Astrocyte of the hippocampus (primary cell): ENCODE measurements at regions not wholly inside any gene's neighbourhood (a gene's known extent, or its start where the extent isn't known, plus 50 kb on each side); places are given as distances from the start of the nearest gene placed in this dataset.

Experiments used
- DNase-seq: peaks from one replicate; pipeline ENCODE4 v3.0.0; 2011; ENCODE audit warnings: low read depth, low spot score

- no peak for DNase-seq
Observed at GRCh38 chr3:87175732-87176131, 51.4 kb upstream of the CHMP2B start.

- DNase-seq, result no peak
Observed at GRCh38 chr3:87173776-87174175, 53.3 kb upstream of the CHMP2B start.

- DNase-seq, result no peak
Observed at GRCh38 chr3:87173071-87173470, 54.0 kb upstream of the CHMP2B start.

DNA sequence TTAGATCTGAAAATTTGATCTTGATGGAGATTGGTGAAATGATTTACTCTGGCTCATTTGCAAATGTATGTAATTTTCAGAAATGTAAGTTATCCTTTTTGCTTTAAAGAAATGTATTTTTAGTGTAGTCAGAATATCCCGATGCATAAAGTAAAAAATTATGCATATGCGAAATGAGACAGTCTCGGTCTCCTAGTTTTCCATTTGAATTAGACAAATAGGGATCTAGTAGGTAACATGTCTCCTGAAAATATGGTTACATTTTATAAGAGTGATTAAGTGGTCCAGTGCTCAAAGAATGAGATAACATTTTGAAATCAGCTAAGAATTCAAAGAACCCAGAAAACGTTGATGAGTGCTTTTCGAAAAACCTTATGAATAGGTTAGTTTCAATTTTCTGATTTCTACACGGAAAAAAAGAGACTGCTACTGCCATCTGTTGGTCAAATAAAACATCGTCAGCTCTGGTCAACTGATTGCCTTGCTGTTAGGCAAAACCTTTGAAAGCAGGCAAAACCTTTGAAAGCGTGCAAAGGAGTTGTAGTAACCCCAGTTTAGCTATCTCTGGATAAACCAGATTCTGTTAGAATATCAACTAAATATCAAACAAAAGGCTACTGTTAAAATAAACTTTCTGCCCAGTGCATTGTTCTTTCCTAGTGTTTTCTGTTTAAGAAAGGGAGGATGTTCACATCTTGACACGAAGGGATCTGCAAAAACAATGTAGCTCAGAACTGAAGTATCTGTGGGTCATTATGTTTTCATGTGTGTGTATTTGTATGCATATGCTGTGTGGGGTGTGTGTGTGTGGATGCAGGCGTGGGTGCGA is 59.3 kb upstream of the CHMP2B start:
- peak; percentile 75 for DNase-seq

DNA sequence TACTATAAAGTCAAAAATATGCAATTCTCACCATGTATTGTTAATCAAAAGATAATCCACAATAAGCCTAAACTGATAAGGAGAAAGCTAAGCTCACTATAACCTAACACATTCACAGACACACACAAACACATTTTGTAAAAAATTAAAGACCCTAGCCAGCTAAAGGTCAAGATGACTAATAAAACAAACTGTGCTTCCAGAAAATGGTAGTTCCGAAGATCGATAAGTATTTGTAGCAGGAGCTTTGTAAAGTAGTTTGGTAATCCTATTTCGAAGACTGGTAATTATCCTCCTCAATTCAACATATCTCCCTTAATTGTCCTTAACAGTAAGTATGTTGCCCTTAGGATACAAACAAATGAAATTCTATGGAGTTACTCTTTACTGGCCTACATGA is 62.9 kb upstream of the CHMP2B start:
- no peak for DNase-seq

DNA sequence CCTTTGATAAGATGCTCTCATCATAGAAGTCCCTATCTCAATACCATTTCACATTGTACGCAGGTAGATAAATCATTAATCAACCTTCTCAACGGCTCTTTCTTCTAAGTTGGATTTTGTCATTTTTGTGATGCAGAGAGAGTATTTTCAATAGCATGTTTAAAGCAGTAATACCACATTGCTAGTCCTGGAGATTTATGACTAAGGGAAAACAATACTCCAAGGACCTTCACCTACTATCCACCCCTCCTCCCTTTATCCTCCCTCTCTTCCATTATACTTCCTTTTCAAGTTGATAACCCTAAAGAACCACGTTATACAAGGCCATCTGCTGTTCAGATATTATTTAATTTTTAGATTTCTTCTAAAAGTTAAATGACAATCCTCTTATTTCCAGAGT is 65.3 kb upstream of the CHMP2B start:
- no peak for DNase-seq

DNA sequence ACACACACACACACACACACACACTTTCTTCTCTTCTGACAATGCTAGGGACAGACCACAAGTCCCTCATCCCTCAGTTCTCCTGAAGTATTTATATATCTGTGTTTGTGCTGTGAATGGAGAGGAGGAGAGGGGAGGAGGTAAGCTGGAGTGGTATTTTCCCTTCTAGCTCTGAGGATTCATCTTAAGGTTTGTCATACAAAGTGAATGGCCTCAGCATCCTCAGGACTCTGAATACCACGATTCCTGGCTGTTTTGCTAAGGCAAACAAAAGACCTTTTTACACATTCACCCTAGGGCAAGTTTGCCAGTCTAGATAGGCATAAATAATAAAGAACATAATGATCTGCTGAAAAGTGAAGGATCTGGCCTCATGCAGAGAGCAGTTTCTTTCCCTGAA is 65.7 kb upstream of the CHMP2B start:
- peak; percentile 1 for DNase-seq

DNA sequence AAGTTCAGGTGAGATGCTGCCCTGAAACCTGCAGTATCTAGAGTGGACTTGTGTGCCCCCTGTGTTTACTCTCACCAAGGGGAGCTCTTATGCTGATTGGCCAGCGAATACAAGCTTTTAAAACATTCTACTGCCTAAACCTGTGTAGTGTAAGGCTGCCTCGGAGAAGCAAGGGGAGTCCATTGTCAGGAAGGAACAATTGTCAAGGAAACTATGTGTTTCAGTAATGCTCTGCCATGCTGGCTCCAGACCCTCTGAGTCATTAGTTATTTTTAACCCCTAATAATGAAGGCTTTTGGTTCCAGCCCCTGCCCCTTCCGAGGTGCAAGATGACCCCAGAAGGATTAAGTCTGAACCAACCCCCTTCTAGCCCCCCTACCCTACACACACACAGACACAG is 66.1 kb upstream of the CHMP2B start:
- peak; percentile 10 for DNase-seq

GRCh38 chr3:87158823-87159222 is 68.3 kb upstream of the CHMP2B start:
- DNase-seq, result no peak

DNA sequence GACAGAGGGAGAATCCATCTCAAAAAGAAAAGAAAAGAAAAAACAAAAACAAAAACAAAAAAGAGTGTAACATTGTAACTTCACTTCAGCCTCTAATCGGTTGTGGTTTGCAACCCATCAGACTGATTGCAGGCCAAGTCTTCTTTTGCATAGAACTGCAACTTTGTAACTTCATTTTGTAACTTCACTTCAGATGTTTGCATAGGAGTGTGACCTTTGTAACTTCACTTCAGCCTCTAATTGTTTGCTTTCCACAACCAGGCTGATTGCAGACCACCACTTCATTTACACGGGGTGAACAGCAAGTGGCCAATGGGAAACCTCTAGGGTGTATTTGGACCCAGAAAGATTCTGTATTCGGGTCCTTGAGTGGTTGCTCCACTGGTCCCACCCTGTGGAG is 79.1 kb upstream of the CHMP2B start:
- DNase-seq, result no peak

DNA sequence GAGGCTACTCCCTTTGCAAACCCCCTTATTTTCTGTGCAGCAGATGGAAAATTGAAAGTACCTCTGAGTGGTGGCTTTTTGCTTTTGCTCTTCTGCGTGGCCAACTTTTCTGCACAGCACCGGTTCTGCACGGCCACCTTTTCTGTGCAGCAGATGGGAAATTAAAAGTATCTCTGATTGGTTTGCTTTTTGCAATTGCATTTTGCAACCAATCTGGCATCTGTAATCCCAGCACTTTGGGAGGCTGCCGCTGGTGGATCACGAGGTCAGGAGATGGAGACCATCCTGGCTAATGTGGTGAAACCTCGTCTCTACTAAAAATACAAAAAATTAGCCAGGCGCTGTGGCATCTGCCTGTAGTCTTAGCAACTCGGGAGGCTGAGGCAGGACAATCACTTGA is 79.5 kb upstream of the CHMP2B start:
- no peak for DNase-seq

DNA sequence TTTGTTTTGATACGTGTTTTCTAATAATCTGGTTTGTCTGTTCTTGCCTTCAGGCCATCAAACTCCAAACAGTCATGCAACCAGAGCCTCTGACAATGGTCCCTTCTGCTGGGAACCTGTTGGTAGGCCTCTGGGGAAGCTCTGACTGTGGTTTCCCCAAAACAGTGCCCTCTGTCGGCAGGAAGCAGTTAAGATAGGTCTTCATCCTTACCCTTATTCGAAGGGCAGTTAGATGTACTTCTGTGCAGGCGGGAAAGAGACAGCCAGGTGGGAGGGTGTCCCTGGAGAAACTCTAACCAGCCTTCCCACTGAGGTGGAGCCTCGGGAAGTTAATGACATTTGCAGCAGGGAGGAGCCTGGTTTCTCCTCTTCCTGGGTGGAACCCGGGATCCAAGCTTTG is 81.6 kb upstream of the CHMP2B start:
- no peak for DNase-seq

GRCh38 chr3:87136066-87136596 is 91.0 kb upstream of the CHMP2B start:
- DNase-seq, result peak; percentile 24

DNA sequence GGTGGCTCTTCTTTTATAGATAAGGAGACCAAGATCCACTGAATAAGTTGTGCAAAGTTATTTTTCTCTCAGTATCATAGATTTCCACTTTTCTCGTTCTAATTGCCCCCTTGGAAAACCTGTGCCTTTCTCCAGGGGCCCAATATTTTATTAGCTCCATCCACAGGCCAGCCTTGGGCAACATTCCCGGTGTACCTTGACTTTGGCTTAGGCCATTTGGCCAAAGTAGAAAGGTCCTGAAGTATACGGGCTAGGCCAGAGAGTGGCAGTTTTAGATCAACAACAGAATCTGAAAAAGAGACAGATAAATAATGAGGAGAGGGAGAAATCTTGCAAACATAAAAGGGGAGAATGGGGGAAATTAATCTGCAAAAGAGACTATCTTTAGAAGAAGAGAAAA is 91.7 kb upstream of the CHMP2B start:
- DNase-seq, result no peak

DNA sequence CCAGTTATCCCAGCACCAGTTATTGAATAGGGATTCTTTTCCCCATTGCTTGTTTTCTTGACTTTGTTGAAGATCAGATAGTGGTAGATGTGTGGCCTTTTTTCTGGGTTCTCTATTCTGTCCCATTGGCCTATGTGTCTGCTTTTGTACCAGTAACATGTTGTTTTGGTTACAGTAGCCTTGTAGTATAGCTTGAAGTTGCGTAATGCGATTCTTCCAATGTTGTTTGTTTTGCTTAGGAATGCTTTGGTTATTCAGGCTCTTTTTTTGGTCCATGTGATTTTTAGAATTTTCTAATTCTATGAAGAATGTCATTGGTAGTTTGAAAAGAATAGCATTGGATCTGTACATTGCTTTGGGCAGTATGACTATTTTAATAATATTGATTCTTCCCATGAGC is 94.3 kb upstream of the CHMP2B start:
- DNase-seq, result no peak

- no peak for DNase-seq
Observed at GRCh38 chr3:87128006-87128405, 99.1 kb upstream of the CHMP2B start.

DNA sequence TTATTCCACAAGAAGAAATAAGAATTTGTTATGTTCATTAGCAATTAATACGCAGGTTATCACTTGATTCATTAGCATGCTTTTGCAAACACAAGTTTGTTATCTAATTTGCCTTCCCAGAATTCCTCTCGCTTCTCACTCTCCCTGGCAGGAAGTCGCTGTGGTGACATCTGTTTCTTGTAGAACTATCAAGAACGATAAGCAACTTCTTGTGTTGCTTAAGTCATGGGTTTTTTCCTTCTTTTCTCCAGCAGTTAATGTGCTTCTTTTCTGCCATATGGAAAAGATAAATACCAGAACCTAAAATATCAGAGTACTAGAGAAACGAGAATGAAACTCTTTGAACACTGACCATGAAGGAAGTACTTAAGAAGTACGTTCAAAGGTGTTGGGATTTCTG is 99.8 kb upstream of the CHMP2B start:
- DNase-seq, result no peak

GRCh38 chr3:87126321-87126720 is 100.8 kb upstream of the CHMP2B start:
- no peak for DNase-seq

GRCh38 chr3:87125116-87125515 is 102.0 kb upstream of the CHMP2B start:
- DNase-seq, result no peak

GRCh38 chr3:87122766-87123165 is 104.3 kb upstream of the CHMP2B start:
- no peak for DNase-seq

- DNase-seq, result no peak
Observed at GRCh38 chr3:87121856-87122255, 105.3 kb upstream of the CHMP2B start.

DNA sequence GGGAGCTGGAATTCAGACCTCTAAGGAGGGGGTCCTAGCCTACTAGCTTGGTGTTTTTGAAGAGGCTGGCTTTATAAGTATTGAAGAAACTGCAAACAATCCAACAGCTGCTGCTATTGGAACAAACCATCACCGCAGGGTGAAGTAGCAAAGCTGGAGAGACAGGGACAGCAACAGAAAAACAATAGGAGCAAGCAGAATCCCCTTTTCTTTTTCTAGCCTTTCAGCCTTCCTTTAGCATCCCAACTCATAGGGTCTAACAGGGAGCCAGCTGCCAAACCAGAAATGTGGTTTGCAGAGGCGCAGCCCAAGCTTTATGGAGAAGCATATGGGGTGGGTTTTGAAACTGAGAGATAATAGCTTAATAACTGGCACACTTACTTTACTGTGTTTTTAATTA is 106.2 kb upstream of the CHMP2B start:
- DNase-seq, result no peak

GRCh38 chr3:87120236-87120635 is 106.9 kb upstream of the CHMP2B start:
- no peak for DNase-seq

GRCh38 chr3:87109465-87109864 is 117.6 kb upstream of the CHMP2B start:
- DNase-seq, result no peak
